Spleen (tissue), 7 donors: ENCODE measurements at regions not wholly inside any gene's neighbourhood (a gene's known extent, or its start where the extent isn't known, plus 50 kb on each side); places are given as distances from the start of the nearest gene placed in this dataset.

Experiments
- CTCF ChIP-seq, 11 experiments: fragments of 200-600 bp in 7 of 11; fragments of 450-650 bp in 4 of 11; sonication (generic) in 4 of 11; IDR thresholded peaks in 8 of 11; conservative IDR thresholded peaks in 3 of 11; 1 replicate in 7 of 11; 2 replicates in 4 of 11; pipeline versions ENCODE4 v1.4.0 to v1.8.0; 2016 to 2021; ENCODE audit warnings: antibody characterized with exemption in 11 of 11, inconsistent platforms in 4 of 11, mild to moderate bottlenecking in 1 of 11
- POLR2A ChIP-seq, 3 donors: fragments of 450-650 bp; IDR thresholded peaks; one replicate each; pipeline ENCODE4 v1.5.1; 2017; ENCODE audit warnings: antibody characterized with exemption in 3 of 3, mild to moderate bottlenecking in 1 of 3
- POLR2AphosphoS5 ChIP-seq, 3 donors: sonication (generic); formaldehyde crosslinking; IDR thresholded peaks; one replicate each; pipeline ENCODE4 v1.5.1; 2017; ENCODE audit warnings: antibody characterized with exemption in 3 of 3
- donor health status: DM: no; HTN: no; CAD: no; lungs with moderate emphysema.
- donor health status: DM: no; HTN: no; CAD: no.
- donor health status: DM: no; HTN: no; CAD: no.

- TF ChIP-seq CTCF (IDR thresholded peaks at IDR 0.05 in 8 of 11, conservative IDR thresholded peaks at IDR 0.05 in 3 of 11) = no peak
- TF ChIP-seq POLR2AphosphoS5 (IDR thresholded peaks at IDR 0.05) = no peak
- TF ChIP-seq POLR2A (IDR thresholded peaks at IDR 0.05) = no peak
These were observed 55.5 kb upstream of the IRX3 start for GRCh38 chr16:54341892-54342776.
